ENCODE measurements at regions not wholly inside any gene's neighbourhood (a gene's known extent, or its start where the extent isn't known, plus 50 kb on each side); places are given as distances from the start of the nearest gene placed in this dataset.

- Histone ChIP-seq H3K4me1 (ENCODE audit: control insufficient read depth, insufficient read depth, low read length) (no peaks in the 10 kb centered on the region), H3K9ac (ENCODE audit: control insufficient read depth, insufficient read depth, low read length) (no peak overlapping the region), H2AFZ (ENCODE audit: control insufficient read depth, low read depth, low read length) (no peak overlapping the region), H3K9me3 (replicated peaks; ENCODE audit: control insufficient read depth, insufficient read depth, low read length) (no peaks in the 10 kb centered on the region), H3K27me3 (replicated peaks in 1 of 2; ENCODE audit: control insufficient read depth in 2 of 2, insufficient read depth in 2 of 2, low read length in 1 of 2) (no peaks in the 10 kb centered on the region; a peak in 2 of 4 replicates), H3K4me3 (no peak overlapping the region), H4K20me1 (ENCODE audit: control insufficient read depth, insufficient read depth) (no peaks in the 10 kb centered on the region), H3K79me2 (ENCODE audit: control insufficient read depth, insufficient read depth, low read length) (no peaks in the 10 kb centered on the region), H3K4me2 (ENCODE audit: control insufficient read depth, insufficient read depth) (no peak overlapping the region), H3K36me3 (ENCODE audit: control insufficient read depth in 2 of 2, insufficient read depth in 2 of 2, low read length in 1 of 2) (no peaks in the 10 kb centered on the region), H3K27ac (ENCODE audit: control insufficient read depth, insufficient read depth) (no peak overlapping the region)
- no peak for ATAC-seq
- CTCF ChIA-PET = no interaction called here
- TF ChIP-seq NBN (IDR thresholded peaks at IDR 0.05) (no peak), MTA2 (IDR thresholded peaks at IDR 0.05; ENCODE audit: low read depth) (no peak)
- intact Hi-C loops (cut with micrococcal nuclease; ENCODE audit: unreplicated experiment) = no loop called here
- DNase-seq (ENCODE audit: low read depth, low spot score) = no peak
- no peak for FAIRE-seq
- POLR2A ChIA-PET = no interaction called here
- BruUV-seq (replicated peaks) = no TSS peak
- in situ Hi-C loops (cut with MboI) = no loop called here
- RAD21 ChIA-PET (ENCODE audit: unreplicated experiment) = no interaction called here
- WGBS (ENCODE audit: insufficient coverage, insufficient replicate concordance, low lambda C conversion rate, missing lambda C conversion rate) = 0% methylated on average over 2 of the region's 2 CpGs
- SMC1A ChIA-PET (ENCODE audit: uncharacterized antibody, unreplicated experiment) = no interaction called here
Measured at GRCh38 chr1:219783605-219784235, 144.6 kb downstream of the SLC30A10 start.

DNA sequence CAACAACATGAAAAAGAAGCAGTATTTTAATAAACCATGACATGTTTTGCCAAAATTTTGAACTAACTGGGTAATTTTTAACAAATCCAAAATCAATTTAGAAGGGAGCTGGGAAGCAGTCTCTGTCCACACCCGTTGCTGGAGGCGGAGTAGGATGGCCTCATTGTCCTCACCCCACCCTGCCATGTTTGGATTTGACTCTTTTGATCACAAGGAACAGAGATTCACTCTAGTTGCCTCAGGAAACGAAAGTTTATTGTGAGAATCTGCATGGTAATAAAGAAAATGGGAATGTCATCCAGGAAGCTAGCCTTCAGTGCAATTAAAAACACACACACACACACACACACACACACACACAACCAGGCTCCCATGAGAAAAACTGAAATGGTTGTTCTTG, 145.4 kb downstream of the SLC30A10 start:
- POLR2A ChIA-PET = no interaction called here

More for the DNA sequence above, 145.4 kb downstream of the SLC30A10 start:
- H3K27me3 ChIP-seq (replicated peaks in 1 of 2; ENCODE audit: control insufficient read depth in 2 of 2, insufficient read depth in 2 of 2, low read length in 1 of 2) = no peaks in the 10 kb centered on the region
- SMC1A ChIA-PET (ENCODE audit: uncharacterized antibody, unreplicated experiment) = no interaction called here
- CTCF ChIA-PET = no interaction called here
- no peak overlapping the region for H3K27ac ChIP-seq (ENCODE audit: control insufficient read depth, insufficient read depth)
- RAD21 ChIA-PET (ENCODE audit: unreplicated experiment) = no interaction called here
- TF ChIP-seq, protein P1, sequence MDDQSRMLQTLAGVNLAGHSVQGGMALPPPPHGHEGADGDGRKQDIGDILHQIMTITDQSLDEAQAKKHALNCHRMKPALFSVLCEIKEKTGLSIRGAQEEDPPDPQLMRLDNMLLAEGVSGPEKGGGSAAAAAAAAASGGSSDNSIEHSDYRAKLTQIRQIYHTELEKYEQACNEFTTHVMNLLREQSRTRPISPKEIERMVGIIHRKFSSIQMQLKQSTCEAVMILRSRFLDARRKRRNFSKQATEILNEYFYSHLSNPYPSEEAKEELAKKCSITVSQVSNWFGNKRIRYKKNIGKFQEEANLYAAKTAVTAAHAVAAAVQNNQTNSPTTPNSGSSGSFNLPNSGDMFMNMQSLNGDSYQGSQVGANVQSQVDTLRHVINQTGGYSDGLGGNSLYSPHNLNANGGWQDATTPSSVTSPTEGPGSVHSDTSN (IDR thresholded peaks at IDR 0.05; ENCODE audit: insufficient replicate concordance, low read depth, low read length) = no peak
- no peak for TF ChIP-seq YBX1 (IDR thresholded peaks at IDR 0.05)
- TF ChIP-seq TCF12 (IDR thresholded peaks at IDR 0.05; ENCODE audit: low read depth, low read length) = no peak
- TF ChIP-seq SUZ12 (IDR thresholded peaks at IDR 0.05; ENCODE audit: unreplicated experiment) = no peak
- TF ChIP-seq PKNOX1 (IDR thresholded peaks at IDR 0.05) = no peak
- no peak for TF ChIP-seq STAT1 (conservative IDR thresholded peaks at IDR 0.05)
- no peak for TF ChIP-seq LARP7 (IDR thresholded peaks at IDR 0.05)
- TF ChIP-seq, protein P2, sequence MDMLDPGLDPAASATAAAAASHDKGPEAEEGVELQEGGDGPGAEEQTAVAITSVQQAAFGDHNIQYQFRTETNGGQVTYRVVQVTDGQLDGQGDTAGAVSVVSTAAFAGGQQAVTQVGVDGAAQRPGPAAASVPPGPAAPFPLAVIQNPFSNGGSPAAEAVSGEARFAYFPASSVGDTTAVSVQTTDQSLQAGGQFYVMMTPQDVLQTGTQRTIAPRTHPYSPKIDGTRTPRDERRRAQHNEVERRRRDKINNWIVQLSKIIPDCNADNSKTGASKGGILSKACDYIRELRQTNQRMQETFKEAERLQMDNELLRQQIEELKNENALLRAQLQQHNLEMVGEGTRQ (IDR thresholded peaks at IDR 0.05; ENCODE audit: borderline replicate concordance, low read depth, low read length) = no peak
- no peak for TF ChIP-seq GATAD2B (conservative IDR thresholded peaks at IDR 0.05; ENCODE audit: low read depth)
- TF ChIP-seq NFYA (IDR thresholded peaks at IDR 0.05; ENCODE audit: borderline replicate concordance, low read depth, low read length) = no peak
- no peaks in the 10 kb centered on the region for H3K9me3 ChIP-seq (replicated peaks; ENCODE audit: control insufficient read depth, insufficient read depth, low read length)
- H3K4me1 ChIP-seq (ENCODE audit: control insufficient read depth, insufficient read depth, low read length) = no peaks in the 10 kb centered on the region
- H3K4me2 ChIP-seq (ENCODE audit: control insufficient read depth, insufficient read depth) = no peak overlapping the region
- no peaks in the 10 kb centered on the region for H3K79me2 ChIP-seq (ENCODE audit: control insufficient read depth, insufficient read depth, low read length)
- no peaks in the 10 kb centered on the region for H3K36me3 ChIP-seq (ENCODE audit: control insufficient read depth in 2 of 2, insufficient read depth in 2 of 2, low read length in 1 of 2)
- DNase-seq (ENCODE audit: low read depth, low spot score) (no peak), ATAC-seq (no peak), FAIRE-seq (no peak)
- 17% methylated on average over 3 of the region's 3 CpGs for WGBS (ENCODE audit: insufficient coverage, insufficient replicate concordance, low lambda C conversion rate, missing lambda C conversion rate)
- in situ Hi-C loops (cut with MboI) (no loop called here), intact Hi-C loops (cut with micrococcal nuclease; ENCODE audit: unreplicated experiment) (no loop called here)
- H4K20me1 ChIP-seq (ENCODE audit: control insufficient read depth, insufficient read depth) = no peaks in the 10 kb centered on the region
- H2AFZ ChIP-seq (ENCODE audit: control insufficient read depth, low read depth, low read length) = no peak overlapping the region
- BruUV-seq (replicated peaks) = no TSS peak
- no peak overlapping the region for H3K9ac ChIP-seq (ENCODE audit: control insufficient read depth, insufficient read depth, low read length)
- H3K4me3 ChIP-seq = no peak overlapping the region

Data from GM12878 (cell line).